ENCODE measurements at regions not wholly inside any gene's neighbourhood (a gene's known extent, or its start where the extent isn't known, plus 50 kb on each side); places are given as distances from the start of the nearest gene placed in this dataset.
A peak's percentile ranks its signal among the peaks of the same experiment; 100 is the strongest.

DNA sequence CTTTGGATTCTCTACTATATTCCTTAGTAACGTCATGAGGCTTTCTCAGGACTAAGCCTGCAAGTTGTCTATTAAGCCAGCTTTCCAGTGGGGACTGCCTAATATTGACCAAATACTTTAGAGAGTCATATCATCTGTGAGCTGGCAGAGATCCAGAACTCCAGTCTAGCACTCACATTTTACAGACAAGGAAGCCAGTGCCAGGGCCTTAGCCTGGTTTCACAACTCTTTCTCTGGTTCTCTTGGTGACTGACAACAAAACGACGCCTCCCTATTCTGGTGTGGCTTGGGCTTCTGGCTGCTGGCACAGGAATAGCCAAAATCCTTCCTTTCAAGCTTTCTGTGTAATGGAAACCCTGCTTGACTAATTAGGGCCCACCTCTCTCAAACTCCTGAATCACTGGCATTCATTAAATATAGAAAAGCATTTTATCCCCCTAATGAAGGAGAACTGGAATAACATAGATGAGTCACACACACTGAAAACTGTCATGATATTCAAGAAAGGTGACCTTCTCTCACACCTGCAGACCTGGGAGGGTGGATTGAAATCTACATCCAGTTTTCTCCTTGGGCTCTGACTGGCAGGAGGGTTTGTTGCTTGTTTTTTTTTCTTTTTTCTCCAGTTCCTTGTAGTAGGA lies 75.2 kb upstream of the UBL3 start:
- peak; percentile 88 for DNase-seq

DNA sequence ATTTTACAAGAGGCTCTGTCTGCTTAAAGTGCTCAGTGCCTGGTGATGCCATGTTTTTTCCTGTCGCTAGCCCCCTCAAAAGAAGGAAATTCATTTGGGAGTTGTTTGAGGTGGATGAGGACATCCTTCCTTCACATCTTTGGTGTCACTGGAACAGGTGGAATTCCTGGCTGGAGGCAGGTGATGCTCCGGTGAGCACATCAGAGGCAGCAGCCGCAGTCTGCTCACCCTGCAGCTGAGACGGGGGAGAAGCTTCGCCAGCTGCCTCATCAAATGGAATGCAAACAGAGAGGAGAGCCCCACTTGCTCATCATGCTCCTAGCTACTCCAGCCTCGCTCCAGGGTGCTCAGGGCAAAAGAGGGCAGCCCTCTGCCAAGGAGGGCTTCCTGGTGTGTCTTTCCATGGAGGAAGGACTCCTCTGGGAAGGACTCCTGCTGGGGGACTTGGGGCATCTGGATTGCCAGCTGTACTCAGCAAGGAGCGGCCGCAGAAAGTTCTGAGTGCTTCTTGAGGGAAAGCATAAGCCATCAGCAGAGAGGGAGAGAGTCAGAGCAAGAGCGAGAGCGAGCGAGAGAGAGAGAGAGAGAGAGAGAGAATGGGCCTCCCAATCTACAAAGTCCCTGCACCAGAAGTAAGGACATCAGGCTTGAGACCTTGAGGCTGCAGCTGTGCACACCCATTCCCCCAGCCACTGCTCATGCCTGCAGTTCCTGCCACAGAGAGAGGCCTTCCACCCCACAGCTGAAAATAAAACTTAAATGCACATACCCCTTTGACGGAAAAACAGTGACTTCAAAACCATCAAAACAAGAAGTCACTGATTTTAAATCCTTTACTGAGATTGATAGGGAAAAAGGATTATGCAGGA lies 74.3 kb upstream of the UBL3 start:
- no peak for DNase-seq

DNA sequence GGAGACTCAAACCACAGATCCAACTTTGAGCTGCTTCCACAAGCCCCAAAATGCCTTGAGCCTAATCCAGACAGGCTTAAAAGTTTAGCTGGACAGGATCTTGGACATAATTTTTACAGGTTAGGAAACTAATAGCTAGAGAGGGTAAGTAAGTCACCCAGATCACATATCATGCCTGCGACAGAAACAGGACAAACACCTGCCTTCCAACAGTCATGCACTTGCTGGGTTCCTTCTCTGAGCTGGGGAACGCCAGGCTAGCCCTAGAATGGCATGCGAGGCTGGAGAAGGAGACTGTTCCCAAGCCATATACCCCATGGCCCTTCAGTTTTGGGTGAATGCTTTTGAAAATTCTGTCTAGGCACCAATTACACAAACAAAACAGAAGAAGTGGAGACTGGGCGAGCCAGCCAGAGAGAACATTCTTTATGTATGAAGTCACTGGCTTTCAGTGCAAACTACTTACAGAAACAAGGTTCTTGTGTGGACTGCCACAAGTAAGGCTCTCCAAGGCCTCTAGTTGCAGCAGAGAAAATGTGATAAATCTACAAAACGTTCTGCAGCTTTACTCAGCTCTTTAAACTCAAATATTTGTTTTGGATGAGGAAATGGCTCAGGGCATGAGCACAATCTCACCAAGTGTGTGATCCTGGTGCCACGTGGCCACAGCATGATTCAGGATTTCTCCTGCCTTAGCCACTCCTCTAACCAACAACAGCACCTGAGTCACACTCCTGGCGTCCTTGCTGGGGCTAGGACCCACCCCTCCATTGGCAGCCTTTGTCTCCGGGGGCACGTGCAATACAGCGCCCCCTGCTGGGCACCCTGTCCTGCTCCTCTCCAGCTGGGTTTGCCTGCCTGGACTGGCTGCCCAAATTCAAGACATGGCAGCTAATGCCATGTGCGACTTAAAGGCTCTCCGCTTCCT lies 73.4 kb upstream of the UBL3 start:
- peak; percentile 89 for DNase-seq

DNA sequence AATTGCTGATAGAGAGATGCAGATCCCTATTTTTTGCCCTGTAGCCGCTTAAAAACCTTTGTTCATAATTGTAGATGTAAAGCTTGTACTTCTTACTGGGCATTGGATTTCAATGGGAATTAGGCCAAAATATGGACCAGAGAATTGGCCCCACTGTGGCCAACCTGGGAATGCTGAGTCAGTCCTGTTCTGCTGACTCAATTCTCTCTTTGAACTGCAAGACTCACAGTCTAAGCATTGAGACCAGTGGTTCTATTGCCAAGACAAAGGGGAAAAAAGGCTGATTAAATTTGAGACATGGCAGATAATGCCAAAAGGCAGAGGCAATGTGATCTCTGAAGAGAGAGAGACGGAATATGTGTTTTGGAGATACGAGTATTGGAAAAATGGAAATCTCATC lies 72.5 kb upstream of the UBL3 start:
- no peak for DNase-seq

DNA sequence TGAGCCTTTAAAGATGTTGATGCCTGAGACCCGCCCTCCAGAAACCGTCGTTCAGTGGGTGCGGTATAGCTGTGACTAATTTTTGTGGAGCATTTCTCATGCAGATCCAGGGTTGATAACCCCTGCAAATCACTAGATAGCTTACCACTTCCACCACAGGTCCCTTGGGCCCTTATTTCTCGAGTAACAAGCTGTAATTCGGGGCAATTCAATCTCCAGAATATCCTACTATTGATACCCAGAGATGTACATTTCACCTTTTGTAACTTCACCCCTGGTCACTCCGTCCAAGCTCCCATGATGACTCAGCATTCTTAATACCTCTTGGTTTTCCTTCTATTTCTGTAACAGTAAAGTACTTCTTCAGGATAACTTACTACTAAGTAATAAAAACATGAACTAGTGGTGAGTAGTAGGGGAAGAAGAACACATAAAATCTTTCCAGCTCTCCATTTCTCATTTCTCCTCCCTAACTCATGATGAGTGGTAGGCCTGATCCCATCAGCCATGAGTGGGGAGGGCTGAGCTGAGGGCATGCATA lies 71.9 kb upstream of the UBL3 start:
- no peak for DNase-seq

DNA sequence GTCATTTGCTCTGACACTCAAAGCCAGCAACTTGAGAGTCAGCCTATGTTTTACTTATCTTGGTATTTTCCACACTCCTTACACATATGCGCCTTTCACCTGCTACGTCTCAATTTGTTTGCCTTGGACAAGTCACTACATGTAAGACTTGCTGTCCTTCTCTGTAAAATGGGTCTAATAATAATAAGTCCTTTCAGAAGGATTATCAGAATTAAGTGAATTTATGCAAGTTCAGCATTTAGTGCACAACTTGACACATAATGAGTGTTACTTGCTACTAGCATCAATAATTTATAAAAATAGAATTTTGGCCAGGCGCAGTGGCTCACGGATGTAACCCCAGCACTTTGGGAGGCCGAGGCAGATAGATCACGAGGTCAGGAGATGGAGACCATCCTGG lies 71.1 kb upstream of the UBL3 start:
- DNase-seq: no peak

DNA sequence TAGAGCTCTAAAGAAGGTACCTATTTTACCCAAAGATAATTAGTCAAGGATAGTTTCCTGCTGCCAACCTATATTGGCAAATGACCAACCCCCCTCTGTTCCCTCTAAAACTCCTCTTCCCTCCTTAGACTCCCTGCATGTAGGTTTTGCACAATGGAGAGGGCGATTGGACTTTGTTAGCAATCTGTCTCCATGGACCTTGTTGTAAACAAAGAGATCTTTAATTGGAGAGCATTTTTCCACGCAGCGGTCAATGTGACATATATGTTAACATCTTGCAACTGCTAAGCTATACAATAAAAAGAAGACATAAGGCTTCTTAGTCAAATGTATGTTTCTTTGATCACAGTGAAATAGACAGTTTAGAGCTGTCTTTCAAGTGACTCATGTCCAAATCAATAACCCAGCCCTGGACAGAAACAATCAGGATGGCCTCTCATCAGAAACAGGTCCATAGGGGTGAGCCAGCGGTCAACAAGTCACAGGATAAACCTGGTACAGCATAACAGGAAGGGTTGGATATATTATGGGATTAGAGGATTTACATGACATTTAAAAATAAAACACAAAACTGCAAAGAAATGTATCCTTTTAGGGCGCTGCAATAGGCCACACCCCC lies 69.7 kb upstream of the UBL3 start:
- no peak for DNase-seq

DNA sequence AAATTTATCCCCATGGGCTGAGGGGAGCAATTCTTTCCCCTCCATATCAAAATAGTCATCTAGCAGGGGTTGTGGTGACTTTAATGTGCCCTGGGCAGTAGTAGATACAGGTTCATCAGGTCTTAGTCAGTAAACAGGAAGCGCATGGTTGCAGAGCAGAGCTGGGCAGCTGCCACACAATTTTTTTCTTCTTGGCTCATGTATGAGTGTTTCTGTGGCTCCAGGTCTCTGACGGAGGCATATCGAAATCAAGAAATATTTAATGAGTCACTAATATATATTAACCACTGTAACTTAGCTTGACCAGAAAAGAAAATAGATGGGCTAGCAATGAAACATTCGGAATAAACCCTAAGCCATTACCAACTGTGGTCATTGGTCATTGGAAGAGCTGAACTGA lies 68.4 kb upstream of the UBL3 start:
- no peak for DNase-seq

DNA sequence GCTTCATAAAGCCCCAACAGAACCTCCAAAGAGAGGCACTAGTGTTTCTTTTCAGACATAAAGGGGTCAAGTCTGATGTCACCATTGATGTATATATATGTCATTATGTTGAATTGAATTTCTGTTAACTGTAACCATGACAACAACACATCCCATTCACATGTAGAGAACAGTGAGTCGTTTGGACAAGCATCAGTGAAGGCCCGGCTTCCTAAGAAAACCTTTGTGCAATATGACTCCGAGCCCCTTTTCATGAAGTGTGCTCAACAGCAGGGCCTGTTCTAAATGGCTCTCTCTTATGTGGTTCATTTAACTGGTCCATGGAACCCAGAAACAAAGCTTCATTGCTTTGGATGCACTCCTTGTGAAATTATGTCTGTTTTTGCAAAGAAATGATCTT lies 67.2 kb upstream of the UBL3 start:
- DNase-seq: no peak

DNA sequence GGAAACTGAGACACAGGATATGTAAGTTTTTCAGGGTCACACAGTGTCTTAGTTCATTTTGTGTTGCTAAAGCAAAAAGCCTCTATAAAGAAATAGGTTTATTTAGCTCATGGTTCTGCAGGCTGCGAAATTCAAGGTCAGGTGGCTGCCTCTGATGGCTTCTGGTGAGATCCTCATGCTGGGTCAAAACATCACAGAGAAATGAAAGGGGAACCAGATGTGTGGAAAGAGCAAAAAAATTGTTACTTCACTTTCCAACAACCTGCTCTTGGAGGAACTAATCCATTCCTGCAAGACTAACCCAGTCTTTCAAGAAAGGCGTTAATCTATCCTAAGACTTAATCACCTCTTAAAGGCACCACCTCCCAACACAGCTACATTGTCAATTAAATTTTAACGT lies 64.2 kb upstream of the UBL3 start:
- no peak for DNase-seq

DNA sequence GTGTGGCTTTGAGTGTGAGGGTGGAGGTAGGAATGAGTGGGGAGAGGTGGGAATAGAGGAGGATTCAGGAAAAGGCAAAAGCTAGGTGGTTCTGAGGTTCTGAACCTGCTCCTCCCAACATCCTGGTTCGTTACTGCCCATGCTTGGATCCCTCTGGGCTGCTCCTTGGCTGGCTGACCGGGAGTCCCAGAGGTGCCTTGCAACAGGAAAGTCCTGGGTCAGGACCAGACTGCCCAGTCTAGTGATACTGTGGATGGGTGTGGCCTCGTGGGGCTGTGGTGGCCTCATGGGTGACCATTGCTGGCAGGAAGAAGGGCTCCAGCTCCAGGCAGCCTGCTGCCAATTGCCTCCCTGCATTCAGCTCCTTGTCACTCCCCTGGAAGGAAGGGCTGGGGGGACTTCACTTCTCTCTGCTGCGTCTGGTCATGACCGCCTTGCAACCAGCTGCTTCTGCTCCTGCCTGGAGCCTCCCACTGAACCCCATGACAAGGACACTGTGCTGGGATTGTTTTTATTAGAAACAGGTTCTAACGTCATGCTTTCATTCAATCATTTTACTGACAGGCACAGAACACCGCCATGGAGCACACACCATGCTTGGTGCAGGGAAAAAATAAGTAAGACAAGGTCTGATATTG lies 61.5 kb upstream of the UBL3 start:
- no peak for DNase-seq

DNA sequence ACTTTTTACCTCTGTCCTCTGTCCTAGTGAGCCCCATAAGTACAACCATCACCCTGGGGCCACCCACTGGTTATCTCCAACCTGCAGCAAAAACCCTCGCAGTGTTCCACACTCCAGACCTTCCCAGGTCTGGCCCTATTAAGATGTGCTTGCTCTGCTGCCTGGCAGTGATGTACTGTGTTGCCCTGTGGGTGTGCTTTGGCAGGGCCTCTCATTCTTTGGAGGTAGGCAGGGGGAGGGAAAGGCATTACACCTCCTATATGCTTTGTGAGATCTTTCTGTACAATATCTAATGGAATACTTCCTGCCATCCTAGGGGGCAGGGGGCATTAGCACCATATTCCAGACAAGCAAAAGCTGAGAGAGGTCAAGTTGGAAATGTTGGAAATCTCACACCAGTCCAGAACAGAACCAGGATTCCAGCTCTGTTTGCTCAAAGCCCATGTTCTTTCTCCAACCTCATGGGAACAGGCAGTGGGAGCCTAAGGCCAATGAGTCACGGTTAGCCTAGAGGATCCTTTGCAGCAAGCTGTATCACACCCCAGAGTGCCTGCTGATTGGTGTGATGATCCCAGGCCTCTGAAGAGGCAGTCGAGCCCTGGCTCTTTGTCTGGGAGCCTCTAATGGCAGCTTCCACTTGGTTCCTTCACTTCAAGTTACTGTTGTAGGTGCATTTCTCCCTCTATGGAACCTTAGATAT lies 59.7 kb upstream of the UBL3 start:
- no peak for DNase-seq

DNA sequence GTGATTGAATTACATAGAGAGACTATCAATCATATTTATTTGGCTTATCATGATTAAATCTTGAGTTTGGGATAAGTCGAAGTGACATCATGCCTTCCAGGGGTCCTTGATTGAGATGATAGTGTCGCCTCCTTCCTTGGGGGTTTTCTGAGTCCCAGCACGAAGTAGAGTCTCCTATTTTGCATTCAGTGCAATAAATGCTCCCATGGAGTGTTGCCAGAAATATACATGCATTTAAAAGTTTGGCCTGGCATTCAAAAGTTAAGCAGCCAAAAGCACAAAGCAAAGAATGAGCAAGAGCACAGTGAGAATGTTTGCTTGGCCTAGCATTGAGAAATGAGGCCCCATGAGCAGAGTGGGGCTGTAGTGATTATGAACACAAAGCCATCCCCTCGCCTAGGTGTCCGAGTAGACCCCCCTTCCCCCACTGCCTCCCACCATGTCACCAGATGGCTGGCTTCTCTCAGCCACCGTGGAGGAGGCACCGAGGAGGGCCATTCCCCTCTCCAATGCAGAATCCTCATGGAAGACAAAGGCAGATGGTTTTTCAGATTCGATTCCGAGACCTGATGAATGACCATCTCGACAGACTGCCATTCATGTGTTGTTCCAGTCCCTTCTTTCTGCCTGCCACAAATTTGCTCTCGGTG lies 58.8 kb upstream of the UBL3 start:
- no peak for DNase-seq

DNA sequence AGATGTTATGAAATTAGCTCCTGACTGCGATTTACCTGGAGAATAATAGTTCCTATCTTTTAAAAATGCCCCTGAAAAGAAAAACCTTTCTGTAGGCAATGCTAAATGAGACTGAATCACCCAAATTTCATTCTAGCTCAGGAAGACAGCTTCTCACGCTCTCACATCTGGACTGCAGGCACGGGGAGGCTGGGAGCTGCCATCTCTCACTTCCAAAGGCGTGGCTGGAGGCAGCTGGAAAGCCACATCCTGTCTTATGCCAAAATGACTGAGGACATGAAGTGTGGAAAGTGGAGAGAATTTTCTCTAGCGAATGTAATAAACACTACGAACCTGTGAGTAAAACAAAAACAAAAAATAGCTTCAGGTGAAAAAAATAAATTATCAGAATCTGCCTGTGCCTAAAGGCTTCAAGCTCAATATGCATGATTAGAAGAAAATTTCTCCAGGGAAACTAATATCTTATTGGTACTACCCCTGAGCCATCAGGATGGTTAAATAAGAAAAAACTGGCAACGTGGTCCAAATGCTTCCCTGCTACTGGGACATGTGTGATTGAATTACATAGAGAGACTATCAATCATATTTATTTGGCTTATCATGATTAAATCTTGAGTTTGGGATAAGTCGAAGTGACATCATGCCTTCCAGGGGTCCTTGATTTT lies 58.1 kb upstream of the UBL3 start:
- DNase-seq: peak; percentile 77

DNA sequence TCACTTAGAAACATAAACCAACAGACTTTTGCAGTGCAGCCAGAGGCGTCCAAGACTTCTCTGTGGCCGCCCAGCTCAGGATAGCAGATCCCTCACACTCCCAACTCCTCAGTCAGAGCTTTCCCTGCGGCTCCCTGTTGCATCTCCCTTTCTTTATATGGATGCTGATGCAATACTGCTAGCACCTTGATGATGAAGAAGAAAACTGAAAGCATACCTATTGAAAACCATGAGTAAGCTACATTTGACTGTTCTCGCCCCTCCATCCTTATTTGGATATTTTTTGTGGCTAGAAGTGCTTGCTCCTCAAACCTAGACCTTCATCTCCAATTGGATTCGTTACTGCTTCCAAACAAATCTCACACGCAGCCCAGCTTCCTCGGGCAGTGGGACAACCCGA lies 57.3 kb upstream of the UBL3 start:
- no peak for DNase-seq

DNA sequence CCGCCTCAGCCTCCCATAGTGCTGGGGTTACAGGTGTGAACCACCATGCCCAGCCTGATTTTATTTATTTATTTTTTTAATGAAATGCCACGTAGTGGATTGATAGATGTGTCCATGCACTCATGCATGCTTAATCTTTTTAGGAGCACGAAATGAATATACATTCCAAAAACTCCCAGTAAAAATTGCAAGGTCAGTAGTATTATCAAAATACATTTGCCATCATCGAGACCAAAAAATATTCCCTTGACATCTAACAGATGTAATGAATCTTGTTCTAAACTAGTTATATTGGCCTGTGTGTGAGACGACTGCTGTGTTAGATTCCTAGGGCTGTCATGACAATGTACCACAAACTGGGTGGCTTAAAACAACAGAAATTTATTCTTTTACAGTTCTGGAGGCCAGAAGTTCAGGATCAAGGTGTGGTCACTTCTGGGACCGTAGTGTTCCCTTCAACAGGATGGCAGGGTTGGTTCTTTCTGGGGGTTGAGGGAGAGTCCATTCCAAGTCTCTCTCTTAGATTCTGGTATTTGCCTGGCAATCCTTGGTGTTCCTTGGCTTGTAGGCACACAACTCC lies 56.1 kb upstream of the UBL3 start:
- no peak for DNase-seq

DNA sequence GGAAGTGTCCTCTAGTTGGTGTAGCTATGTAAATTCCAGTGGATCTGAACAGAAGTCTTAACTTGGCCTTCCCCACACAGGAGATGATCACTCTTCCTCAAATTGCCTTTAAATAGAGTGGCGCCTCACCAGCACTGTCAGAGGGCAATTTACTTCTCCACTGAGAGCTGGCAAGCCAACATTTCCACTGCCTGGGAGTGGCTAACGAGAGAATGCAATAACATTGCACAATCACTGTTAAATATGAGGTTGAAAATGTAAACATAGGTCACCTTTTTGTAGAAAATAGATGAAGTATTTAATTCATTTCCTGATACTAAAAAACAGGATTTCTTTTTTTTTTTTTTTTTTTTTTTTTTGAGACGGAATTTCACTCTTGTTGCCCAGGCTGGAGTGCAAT lies 55.4 kb upstream of the UBL3 start:
- no peak for DNase-seq

DNA sequence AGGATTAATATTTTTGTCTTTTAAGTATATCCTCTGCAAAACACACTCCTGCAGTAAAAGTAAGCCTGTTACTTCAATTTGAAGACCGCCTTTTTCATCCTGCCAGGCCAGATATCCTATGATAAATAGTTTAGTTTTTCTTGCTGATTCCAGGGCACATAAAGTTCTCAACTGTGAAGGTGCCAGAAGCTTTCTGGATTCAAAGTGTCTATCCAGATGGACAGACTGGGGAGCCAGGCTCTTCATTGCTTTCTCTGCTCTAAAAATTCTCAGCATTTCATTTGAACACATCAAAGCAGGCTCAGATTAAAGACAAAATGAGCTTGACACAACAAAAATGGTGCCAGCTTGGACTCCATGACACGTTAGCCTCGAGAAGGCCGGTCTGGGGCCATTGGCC lies 53.6 kb upstream of the UBL3 start:
- DNase-seq: no peak

DNA sequence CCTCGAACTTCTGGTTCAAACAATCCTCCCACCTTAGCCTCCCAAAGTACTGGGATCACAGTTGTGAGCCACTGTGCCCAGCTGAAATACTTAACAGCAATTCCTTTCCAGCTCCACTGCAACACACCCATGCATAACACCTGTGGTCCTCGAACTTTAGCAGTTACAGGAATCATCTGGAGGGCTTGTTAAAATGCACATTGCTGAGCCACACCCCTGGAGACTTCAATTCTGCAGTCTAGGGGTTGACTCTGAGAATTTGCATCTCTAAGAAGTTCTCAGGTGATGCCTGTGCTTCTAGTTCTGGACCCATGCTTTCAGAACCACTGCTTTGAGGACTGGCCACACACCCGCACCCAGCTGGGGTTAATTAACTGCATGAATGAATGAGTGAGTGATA lies 53.1 kb upstream of the UBL3 start:
- no peak for DNase-seq

Data from tongue (tissue), 1 donor.